ENCODE measurements at regions not wholly inside any gene's neighbourhood (a gene's known extent, or its start where the extent isn't known, plus 50 kb on each side); places are given as distances from the start of the nearest gene placed in this dataset.

GRCh38 chr5:42032137-42032536 lies 107.1 kb downstream of the FBXO4 start:
- no peak for TF ChIP-seq FOXM1 (IDR thresholded peaks at IDR 0.05; ENCODE audit: borderline replicate concordance, low read depth)
- TF ChIP-seq EP300 (IDR thresholded peaks at IDR 0.05; ENCODE audit: borderline replicate concordance): no peak
- TF ChIP-seq YY1 (IDR thresholded peaks at IDR 0.05; ENCODE audit: low read depth): no peak
- TF ChIP-seq EGR1 (IDR thresholded peaks at IDR 0.05): no peak
- TF ChIP-seq RAD21 (IDR thresholded peaks at IDR 0.05; ENCODE audit: low read depth): no peak
- no peak for TF ChIP-seq NFIC (IDR thresholded peaks at IDR 0.05)
- no peak for TF ChIP-seq CEBPB (IDR thresholded peaks at IDR 0.05)
- no peak for TF ChIP-seq REST (IDR thresholded peaks at IDR 0.05; ENCODE audit: low read depth)
- TF ChIP-seq TEAD4 (IDR thresholded peaks at IDR 0.05): no peak
- no peak for TF ChIP-seq TCF12 (IDR thresholded peaks at IDR 0.05; ENCODE audit: low read depth)
- no peak for TF ChIP-seq TAF1 (IDR thresholded peaks at IDR 0.05; ENCODE audit: low read depth)

Data from Ishikawa (cell line).